ENCODE measurements at regions not wholly inside any gene's neighbourhood (a gene's known extent, or its start where the extent isn't known, plus 50 kb on each side); places are given as distances from the start of the nearest gene placed in this dataset.

- TF ChIP-seq, protein P1, sequence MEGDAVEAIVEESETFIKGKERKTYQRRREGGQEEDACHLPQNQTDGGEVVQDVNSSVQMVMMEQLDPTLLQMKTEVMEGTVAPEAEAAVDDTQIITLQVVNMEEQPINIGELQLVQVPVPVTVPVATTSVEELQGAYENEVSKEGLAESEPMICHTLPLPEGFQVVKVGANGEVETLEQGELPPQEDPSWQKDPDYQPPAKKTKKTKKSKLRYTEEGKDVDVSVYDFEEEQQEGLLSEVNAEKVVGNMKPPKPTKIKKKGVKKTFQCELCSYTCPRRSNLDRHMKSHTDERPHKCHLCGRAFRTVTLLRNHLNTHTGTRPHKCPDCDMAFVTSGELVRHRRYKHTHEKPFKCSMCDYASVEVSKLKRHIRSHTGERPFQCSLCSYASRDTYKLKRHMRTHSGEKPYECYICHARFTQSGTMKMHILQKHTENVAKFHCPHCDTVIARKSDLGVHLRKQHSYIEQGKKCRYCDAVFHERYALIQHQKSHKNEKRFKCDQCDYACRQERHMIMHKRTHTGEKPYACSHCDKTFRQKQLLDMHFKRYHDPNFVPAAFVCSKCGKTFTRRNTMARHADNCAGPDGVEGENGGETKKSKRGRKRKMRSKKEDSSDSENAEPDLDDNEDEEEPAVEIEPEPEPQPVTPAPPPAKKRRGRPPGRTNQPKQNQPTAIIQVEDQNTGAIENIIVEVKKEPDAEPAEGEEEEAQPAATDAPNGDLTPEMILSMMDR (IDR thresholded peaks at IDR 0.05; ENCODE audit: insufficient read depth, low read length, poor library complexity, severe bottlenecking), result no peak
- no peak for TF ChIP-seq EZH2phosphoT487 (conservative IDR thresholded peaks at IDR 0.05; ENCODE audit: low read length)
Measured at GRCh38 chr3:83218383-83219200, 1457.1 kb upstream of the GBE1 start.

All from SU-DHL-6 (cell line).